Pancreas (tissue), 10 donors: ENCODE measurements at regions not wholly inside any gene's neighbourhood (a gene's known extent, or its start where the extent isn't known, plus 50 kb on each side); places are given as distances from the start of the nearest gene placed in this dataset.

Experiments
- ATAC-seq, 4 donors: fragments of 200-7000 bp; cut with Tn5 transposase; one replicate each; pipeline versions ENCODE4 v1.8.0 to v1.9.1; 2020; ENCODE audit warnings: mild to moderate bottlenecking in 4 of 4, moderate library complexity in 4 of 4
- DNase-seq, 6 donors: peaks; one replicate each; pipeline ENCODE4 v3.0.0-alpha.2; 2020
- FAIRE-seq: peaks from 2 replicates; lab custom pipeline; 2012; peaks lifted over from hg19 to GRCh38; lab: Jason Lieb, UNC
- H3K27ac ChIP-seq, 4 donors: fragments of 200-600 bp; sonication (generic); 1 replicate in 3 of 4; 2 replicates in 1 of 4; pipeline versions ENCODE4 v1.5.0 to v1.8.0; 2020
- H3K27me3 ChIP-seq, 4 donors: fragments of 200-600 bp; one replicate each; pipeline ENCODE4 v1.8.0; 2021
- H3K36me3 ChIP-seq, 3 donors: fragments of 200-600 bp; sonication (generic) in 1 of 3; one replicate each; pipeline versions ENCODE4 v1.5.0 to v1.8.0; 2020 to 2021
- H3K4me1 ChIP-seq, 3 donors: fragments of 200-600 bp; one replicate each; pipeline ENCODE4 v1.8.0; 2021
- H3K4me3 ChIP-seq, 4 donors: fragments of 200-600 bp; sonication (generic) in 2 of 4; one replicate each; pipeline versions ENCODE4 v1.5.0 to v1.8.0; 2020 to 2021
- H3K9me3 ChIP-seq, 4 donors: fragments of 200-600 bp; one replicate each; pipeline ENCODE4 v1.8.0; 2021
- CTCF ChIP-seq, 4 donors: fragments of 200-600 bp; sonication (generic) in 3 of 4; IDR thresholded peaks; one replicate each; pipeline versions ENCODE4 v1.5.0 to v1.8.0; 2021; ENCODE audit warnings: antibody characterized with exemption in 4 of 4
- WGBS, 2 donors: extraction: QIAGEN DNeasy Blood & Tissue Kit; methylation state at CpG; one replicate each; pipeline ENCODE4 v1.1.7; 2013; 5-methylcytosine and 5-hydroxymethylcytosine counted together
- intact Hi-C, 3 donors: fragments of 100-400 bp; cut with DNase I; formaldehyde crosslinking; loops; one replicate each; pipeline versions ENCODE4 v1.11.1 to v1.14.2; 2022
- donor health status: healthy with polysubstance abuse.
- donor health status: DM: no; HTN: no; CAD: no; lungs with moderate emphysema.
- donor health status: DM: no; HTN: no; CAD: no.
- donor health status: control.
- donor health status: control.
- donor health status: Bipolar disorder and iron deficiency.
- donor health status: DM: yes; HTN: yes; CAD: no.
- donor health status: DM: no; HTN: no; CAD: no.
- donor health status: DM: no; HTN: no; CAD: no.
- donor health status: DM: yes; HTN: yes; CAD: no.

GRCh38 chr11:80844110-80844819 is 1403.4 kb upstream of the TENM4 start:
- intact Hi-C loops: no loop called here
- Histone ChIP-seq H3K27me3 (no peaks in the 10 kb centered on the region), H3K9me3 (no peaks in the 10 kb centered on the region), H3K36me3 (no peaks in the 10 kb centered on the region), H3K27ac (no peak overlapping the region), H3K4me1 (no peaks in the 10 kb centered on the region), H3K4me3 (no peak overlapping the region)
- FAIRE-seq (no peak), ATAC-seq (no peak), DNase-seq (no peak)
- 57 to 68% methylated on average over 8 of the region's 8 CpGs for WGBS, 2 donors
- no peak for TF ChIP-seq CTCF (IDR thresholded peaks at IDR 0.05)

GRCh38 chr11:80843266-80843974 is 1402.6 kb upstream of the TENM4 start:
- no peak for TF ChIP-seq CTCF (IDR thresholded peaks at IDR 0.05)
- intact Hi-C loops: no loop called here
- DNase-seq (no peak), ATAC-seq (no peak), FAIRE-seq (no peak)
- Histone ChIP-seq H3K9me3 (no peaks in the 10 kb centered on the region), H3K4me3 (no peak overlapping the region), H3K4me1 (no peaks in the 10 kb centered on the region), H3K36me3 (no peaks in the 10 kb centered on the region), H3K27ac (no peak overlapping the region), H3K27me3 (no peaks in the 10 kb centered on the region)
- 67 to 80% methylated on average over 2 of the region's 2 CpGs for WGBS, 2 donors

GRCh38 chr11:80842246-80842645 is 1401.4 kb upstream of the TENM4 start:
- no peak overlapping the region for H3K4me3 ChIP-seq
- H3K36me3 ChIP-seq: no peaks in the 10 kb centered on the region
- intact Hi-C loops: no loop called here
- ATAC-seq: no peak
- H3K9me3 ChIP-seq: no peaks in the 10 kb centered on the region
- no peaks in the 10 kb centered on the region for H3K4me1 ChIP-seq
- TF ChIP-seq CTCF (IDR thresholded peaks at IDR 0.05): no peak
- FAIRE-seq: no peak
- no peak overlapping the region for H3K27ac ChIP-seq
- DNase-seq: no peak
- no peaks in the 10 kb centered on the region for H3K27me3 ChIP-seq

- Histone ChIP-seq H3K4me3 (no peak overlapping the region), H3K27me3 (no peaks in the 10 kb centered on the region), H3K36me3 (no peaks in the 10 kb centered on the region), H3K9me3 (no peaks in the 10 kb centered on the region), H3K4me1 (no peaks in the 10 kb centered on the region), H3K27ac (no peak overlapping the region)
- TF ChIP-seq CTCF (IDR thresholded peaks at IDR 0.05): no peak
- intact Hi-C loops: no loop called here
- FAIRE-seq: no peak
- DNase-seq: no peak
- ATAC-seq: no peak
- WGBS, 2 donors: 55 to 56% methylated on average over 1 of the region's 1 CpG
These were observed 1400.8 kb upstream of the TENM4 start for GRCh38 chr11:80841675-80842074.

- Histone ChIP-seq H3K4me1 (no peaks in the 10 kb centered on the region), H3K36me3 (no peaks in the 10 kb centered on the region), H3K27ac (no peak overlapping the region), H3K4me3 (no peak overlapping the region), H3K9me3 (no peaks in the 10 kb centered on the region), H3K27me3 (no peaks in the 10 kb centered on the region)
- FAIRE-seq (no peak), DNase-seq (no peak), ATAC-seq (no peak)
- intact Hi-C loops: no loop called here
- no peak for TF ChIP-seq CTCF (IDR thresholded peaks at IDR 0.05)
- 66 to 90% methylated on average over 1 of the region's 1 CpG for WGBS, 2 donors
These were observed 1397.3 kb upstream of the TENM4 start for GRCh38 chr11:80838153-80838552.
